Colonic mucosa (tissue), 4 donors: ENCODE measurements at regions not wholly inside any gene's neighbourhood (a gene's known extent, or its start where the extent isn't known, plus 50 kb on each side); places are given as distances from the start of the nearest gene placed in this dataset.

Experiments used
- DNase-seq: peaks from one replicate; pipeline ENCODE4 v3.0.0-alpha.2; 2020
- H3K27ac ChIP-seq: fragments of 200-600 bp; one replicate; pipeline ENCODE4 v1.8.0; 2021
- H3K27me3 ChIP-seq: fragments of 200-600 bp; one replicate; pipeline ENCODE4 v1.8.0; 2021
- H3K36me3 ChIP-seq: fragments of 200-600 bp; one replicate; pipeline ENCODE4 v1.8.0; 2021
- H3K4me1 ChIP-seq: fragments of 200-600 bp; one replicate; pipeline ENCODE4 v1.8.0; 2021; ENCODE audit warnings: mild to moderate bottlenecking
- H3K4me3 ChIP-seq: fragments of 200-600 bp; one replicate; pipeline ENCODE4 v1.8.0; 2021
- H3K9ac ChIP-seq, 2 donors: one replicate each; pipeline ENCODE4 v1.7.0; 2013; ENCODE audit warnings: control low read depth in 2 of 2, low read depth in 2 of 2, low read length in 2 of 2
- H3K9me3 ChIP-seq: fragments of 200-600 bp; one replicate; pipeline ENCODE4 v1.8.0; 2021
- CTCF ChIP-seq: fragments of 200-600 bp; IDR thresholded peaks from one replicate; pipeline ENCODE4 v1.8.0; 2022; ENCODE audit warnings: antibody characterized with exemption, mild to moderate bottlenecking
- intact Hi-C: fragments of 100-400 bp; cut with DNase I; formaldehyde crosslinking; loops from one replicate; pipeline ENCODE4 v1.14.1; 2022
- donor health status: healthy.
- donor health status: DM: no; HTN: no; CAD: no.
- donor health status: DM: no; HTN: no; CAD: no.

DNA sequence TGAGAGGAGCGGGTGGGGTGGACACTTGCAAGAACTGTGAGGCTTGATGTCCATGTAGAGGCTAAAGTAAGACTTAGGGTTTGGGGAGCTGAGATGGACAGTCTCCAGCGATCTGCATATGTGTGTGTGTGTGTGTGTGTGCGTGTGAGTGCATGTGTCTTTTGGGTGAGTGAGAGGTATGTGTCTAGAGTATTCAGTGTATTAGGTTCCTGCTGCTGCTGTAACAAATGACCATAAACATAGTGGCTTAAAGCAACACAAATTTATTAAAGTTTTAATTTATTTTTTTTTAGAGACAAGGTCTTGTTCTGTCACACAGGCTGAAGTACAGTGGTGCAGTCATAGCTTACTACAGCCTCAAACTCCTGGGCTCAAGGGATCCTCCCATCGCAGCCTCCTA lies 155.4 kb upstream of the SPRED2 start:
- intact Hi-C loops: no loop called here
- Histone ChIP-seq H3K9me3 (no peaks in the 10 kb centered on the region), H3K4me3 (no peak overlapping the region), H3K4me1 (no peaks in the 10 kb centered on the region), H3K36me3 (no peaks in the 10 kb centered on the region), H3K9ac (no peak overlapping the region), H3K27me3 (no peaks in the 10 kb centered on the region), H3K27ac (no peak overlapping the region)
- TF ChIP-seq CTCF: no peak
- no peak for DNase-seq

GRCh38 chr2:65586516-65586915 lies 154.1 kb upstream of the SPRED2 start:
- no peak for DNase-seq
- Histone ChIP-seq H3K4me3 (no peak overlapping the region), H3K27ac (no peak overlapping the region), H3K9ac (no peak overlapping the region), H3K36me3 (no peaks in the 10 kb centered on the region), H3K27me3 (no peaks in the 10 kb centered on the region), H3K4me1 (no peaks in the 10 kb centered on the region), H3K9me3 (no peaks in the 10 kb centered on the region)
- no peak for TF ChIP-seq CTCF
- intact Hi-C loops: no loop called here

GRCh38 chr2:65583061-65583460 lies 150.7 kb upstream of the SPRED2 start:
- DNase-seq: no peak
- intact Hi-C loops: no loop called here
- TF ChIP-seq CTCF: no peak
- no peaks in the 10 kb centered on the region for H3K4me1 ChIP-seq
- no peak overlapping the region for H3K9ac ChIP-seq
- H3K4me3 ChIP-seq: no peak overlapping the region
- no peaks in the 10 kb centered on the region for H3K27me3 ChIP-seq
- H3K9me3 ChIP-seq: no peaks in the 10 kb centered on the region
- H3K36me3 ChIP-seq: no peaks in the 10 kb centered on the region
- H3K27ac ChIP-seq: no peak overlapping the region

- Histone ChIP-seq H3K9me3 (no peaks in the 10 kb centered on the region), H3K27ac (no peak overlapping the region), H3K36me3 (no peaks in the 10 kb centered on the region), H3K4me1 (no peaks in the 10 kb centered on the region), H3K9ac (no peak overlapping the region), H3K27me3 (no peaks in the 10 kb centered on the region), H3K4me3 (no peak overlapping the region)
- DNase-seq: no peak
- no peak for TF ChIP-seq CTCF
- intact Hi-C loops: no loop called here
Observed at GRCh38 chr2:65582364-65582763, 150.0 kb upstream of the SPRED2 start.

GRCh38 chr2:65580824-65581223 lies 148.4 kb upstream of the SPRED2 start:
- no peak for DNase-seq
- Histone ChIP-seq H3K9me3 (no peaks in the 10 kb centered on the region), H3K4me1 (no peaks in the 10 kb centered on the region), H3K36me3 (no peaks in the 10 kb centered on the region), H3K9ac (no peak overlapping the region), H3K4me3 (no peak overlapping the region), H3K27ac (no peak overlapping the region), H3K27me3 (no peaks in the 10 kb centered on the region)
- TF ChIP-seq CTCF: no peak
- intact Hi-C loops: no loop called here
